HepG2 (cell line): ENCODE measurements at regions not wholly inside any gene's neighbourhood (a gene's known extent, or its start where the extent isn't known, plus 50 kb on each side); places are given as distances from the start of the nearest gene placed in this dataset.

Experiments
- ATAC-seq: fragments of 200-7000 bp; cut with Tn5 transposase; 3 replicates; pipeline ENCODE4 v1.9.1; 2020; ENCODE audit warnings: mild to moderate bottlenecking, moderate library complexity
- BruUV-seq: library from RNA; stranded (reverse); fragments of 400-500 nt; replicated peaks from 2 replicates; lab custom pipeline; 2021; lab: Mats Ljungman, UMichigan
- CTCF ChIA-PET: fragments of 300-600 bp; formaldehyde crosslinking; extraction: SDS; loops from one replicate; lab custom pipeline; 2021; ENCODE audit warnings: low total read pairs, inconsistent platforms, low intra/inter-chr PET ratio; lab: Yijun Ruan, JAX
- POLR2A ChIA-PET: fragments of 350-600 bp; sonication (Branson Sonifier 250); formaldehyde crosslinking; loops from one replicate; lab custom pipeline; 2020; ENCODE audit warnings: antibody characterized with exemption, inconsistent platforms; lab: Yijun Ruan, JAX
- DNase-seq: peaks from one replicate; pipeline ENCODE4 v3.0.0-alpha.2; 2015; ENCODE audit warnings: low spot score
- FAIRE-seq: peaks from 3 replicates; lab custom pipeline; 2011; peaks lifted over from hg19 to GRCh38; lab: Jason Lieb, UNC
- H2AFZ ChIP-seq: one replicate; pipeline ENCODE4 v1.6.1; 2011; ENCODE audit warnings: low read length, inconsistent platforms
- H3K27ac ChIP-seq: fragments of 300-600 bp; 3 replicates; pipeline ENCODE4 v1.8.0; 2011; ENCODE audit warnings: mixed run types, mild to moderate bottlenecking, mixed read lengths, low read length, inconsistent platforms; ENCODE audit not compliant: insufficient read depth; ENCODE audit errors: extremely low read length
- H3K27me3 ChIP-seq, 2 experiments: fragments of 200-600 bp in 1 of 2; 2 replicates in 1 of 2; 3 replicates in 1 of 2; pipeline versions ENCODE4 v1.6.0 to v1.8.0; 2011; ENCODE audit warnings: low read length in 2 of 2, mild to moderate bottlenecking in 2 of 2, moderate library complexity in 2 of 2, inconsistent platforms in 1 of 2; ENCODE audit not compliant: insufficient read depth in 2 of 2, control insufficient read depth in 1 of 2
- H3K36me3 ChIP-seq, 2 experiments: fragments of 200-600 bp in 1 of 2; replicated peaks in 1 of 2; 2 replicates in 1 of 2; 3 replicates in 1 of 2; pipeline versions ENCODE4 v1.5.1 to v1.8.0; 2011; ENCODE audit warnings: low read length in 2 of 2, inconsistent platforms in 1 of 2; ENCODE audit not compliant: insufficient read depth in 2 of 2, control insufficient read depth in 1 of 2
- H3K4me1 ChIP-seq: 2 replicates; pipeline ENCODE4 v1.5.1; 2012; ENCODE audit warnings: low read length, inconsistent platforms; ENCODE audit not compliant: insufficient read depth
- H3K4me2 ChIP-seq: 2 replicates; pipeline ENCODE4 v1.6.0; 2011; ENCODE audit warnings: low read depth, low read length, inconsistent platforms
- H3K4me3 ChIP-seq, 3 experiments: fragments of 200-600 bp in 1 of 3; sonication (generic), shearing (Covaris generic) in 1 of 3; replicated peaks in 1 of 3; 2 replicates each; pipeline ENCODE4 v1.5.1; 2011 to 2016; ENCODE audit warnings: low read length in 3 of 3, inconsistent platforms in 2 of 3, low read depth in 2 of 3, mild to moderate bottlenecking in 2 of 3, control low read depth in 1 of 3, mixed read lengths in 1 of 3; ENCODE audit not compliant: insufficient read depth in 1 of 3
- H3K79me2 ChIP-seq: one replicate; pipeline ENCODE4 v1.6.1; 2011; ENCODE audit warnings: low read length, inconsistent platforms; ENCODE audit not compliant: insufficient read depth
- H3K9ac ChIP-seq: 2 replicates; pipeline ENCODE4 v1.6.0; 2011; ENCODE audit warnings: mild to moderate bottlenecking, low read depth, low read length, inconsistent platforms; ENCODE audit not compliant: insufficient read depth
- H3K9me3 ChIP-seq: 2 replicates; pipeline ENCODE4 v1.5.1; 2012; ENCODE audit warnings: mild to moderate bottlenecking, low read length
- H4K20me1 ChIP-seq: 2 replicates; pipeline ENCODE4 v1.6.0; 2011; ENCODE audit warnings: inconsistent platforms, mild to moderate bottlenecking, low read length, moderate library complexity; ENCODE audit not compliant: insufficient read depth
- ARID2 ChIP-seq: sonication (generic); formaldehyde crosslinking; IDR thresholded peaks from 2 replicates; pipeline ENCODE4 v1.8.1; 2022; ENCODE audit warnings: mild to moderate bottlenecking, missing genetic modification reagents, borderline replicate concordance
- CREBL2 ChIP-seq: sonication (generic); formaldehyde crosslinking; IDR thresholded peaks from 2 replicates; pipeline ENCODE4 v1.8.1; 2023; ENCODE audit warnings: missing genetic modification reagents, mild to moderate bottlenecking, borderline replicate concordance
- FOXK2 ChIP-seq: fragments of 450-650 bp; IDR thresholded peaks from 2 replicates; pipeline ENCODE4 v1.6.1; 2016
- GPBP1L1 ChIP-seq: sonication (generic); formaldehyde crosslinking; IDR thresholded peaks from 2 replicates; pipeline ENCODE4 v1.5.0; 2020; ENCODE audit warnings: mild to moderate bottlenecking, missing genetic modification reagents
- MED1 ChIP-seq: sonication (generic); formaldehyde crosslinking; IDR thresholded peaks from 2 replicates; pipeline ENCODE4 v1.4.0; 2020; ENCODE audit warnings: missing genetic modification reagents
- POLR2A ChIP-seq, 2 experiments: IDR thresholded peaks; 2 replicates each; pipeline ENCODE4 v1.6.1; 2011; ENCODE audit warnings: low read depth in 2 of 2, low read length in 2 of 2, mild to moderate bottlenecking in 1 of 2, moderate library complexity in 1 of 2; ENCODE audit not compliant: insufficient read depth in 1 of 2
- RCOR2 ChIP-seq: IDR thresholded peaks from 2 replicates; pipeline ENCODE4 v1.6.1; 2016; ENCODE audit warnings: missing biosample characterization, missing genetic modification reagents
- RFX5 ChIP-seq: IDR thresholded peaks from 2 replicates; pipeline ENCODE4 v1.6.1; 2011; ENCODE audit warnings: low read depth, low read length, improper control_type of control experiment
- SMYD3 ChIP-seq: sonication (generic); formaldehyde crosslinking; IDR thresholded peaks from 2 replicates; pipeline ENCODE4 v1.8.1; 2023; ENCODE audit warnings: mild to moderate bottlenecking, missing genetic modification reagents
- SP140L ChIP-seq: sonication (generic); formaldehyde crosslinking; IDR thresholded peaks from 2 replicates; pipeline ENCODE4 v1.4.0; 2020; ENCODE audit warnings: missing genetic modification reagents, borderline replicate concordance
- TFE3 ChIP-seq: IDR thresholded peaks from 2 replicates; pipeline ENCODE4 v1.6.1; 2016
- THAP11 ChIP-seq: IDR thresholded peaks from 2 replicates; pipeline ENCODE4 v1.6.1; 2016; ENCODE audit warnings: missing biosample characterization, missing genetic modification reagents
- TIGD3 ChIP-seq: sonication (generic); formaldehyde crosslinking; IDR thresholded peaks from 2 replicates; pipeline ENCODE4 v1.5.1; 2020; ENCODE audit warnings: mild to moderate bottlenecking, missing genetic modification reagents, borderline replicate concordance
- TP53 ChIP-seq: sonication (generic); formaldehyde crosslinking; conservative IDR thresholded peaks from 2 replicates; pipeline ENCODE4 v1.4.0; 2020; ENCODE audit warnings: missing genetic modification reagents
- ZNF12 ChIP-seq: sonication (generic); formaldehyde crosslinking; IDR thresholded peaks from 2 replicates; pipeline ENCODE4 v1.5.0; 2020; ENCODE audit warnings: missing genetic modification reagents
- ZNF256 ChIP-seq: sonication (generic); formaldehyde crosslinking; conservative IDR thresholded peaks from 2 replicates; pipeline ENCODE4 v1.4.0; 2020; ENCODE audit warnings: missing genetic modification reagents
- ZNF281 ChIP-seq: sonication (generic); formaldehyde crosslinking; IDR thresholded peaks from 2 replicates; pipeline ENCODE4 v1.4.0; 2020; ENCODE audit warnings: missing genetic modification reagents, borderline replicate concordance
- ZSCAN30 ChIP-seq: sonication (generic); formaldehyde crosslinking; IDR thresholded peaks from 2 replicates; pipeline ENCODE4 v1.5.0; 2020; ENCODE audit warnings: mild to moderate bottlenecking, missing genetic modification reagents
- whole genome bisulfite sequencing: methylation state at CpG from one replicate; pipeline ENCODE4 v1.1.6; 2017; ENCODE audit warnings: low lambda C conversion rate; 5-methylcytosine and 5-hydroxymethylcytosine counted together
- in situ Hi-C: cut with HindIII; loops from 2 replicates; pipeline ENCODE4 v1.10.0; 2017; ENCODE audit warnings: low pct_unique_long_range_greater_than_20kb; ENCODE audit not compliant: extremely low pct_ligation_motif_present
- intact Hi-C: fragments of 100-400 bp; cut with micrococcal nuclease; formaldehyde crosslinking; loops from one replicate; pipeline ENCODE4 v1.10.0; 2022; ENCODE audit not compliant: unreplicated experiment

- ATAC-seq (no peak), FAIRE-seq (no peak), DNase-seq (no peak)
- no peak overlapping the region for H2AFZ ChIP-seq
- ChIA-PET CTCF (no interaction called here), POLR2A (no interaction called here)
- intact Hi-C loops = no loop called here
- peaks cover 14% of the 10 kb centered on the region for H3K9me3 ChIP-seq
- no peak overlapping the region for H3K9ac ChIP-seq
- in situ Hi-C loops = no loop called here
- peaks cover 0 to 12% of the 10 kb centered on the region in 2 experiments; a peak in 1 of 5 replicates for H3K27me3 ChIP-seq
- H3K79me2 ChIP-seq = no peaks in the 10 kb centered on the region
- TF ChIP-seq TP53 (CRISPR knock-in tag) (no peak), TIGD3 (CRISPR knock-in tag) (no peak), POLR2A (IDR thresholded peaks at IDR 0.05; ENCODE audit: insufficient read depth in 1 of 2, low read depth in 2 of 2, low read length in 2 of 2) (no peak), GPBP1L1 (no peak), ARID2 (no peak), TFE3 (CRISPR knock-in tag) (no peak), SMYD3 (CRISPR knock-in tag) (no peak), RFX5 (no peak), SP140L (no peak), CREBL2 (no peak), ZSCAN30 (CRISPR knock-in tag) (no peak), MED1 (CRISPR knock-in tag) (no peak), FOXK2 (no peak), ZNF281 (no peak), ZNF256 (CRISPR knock-in tag) (no peak), RCOR2 (CRISPR knock-in tag) (no peak), THAP11 (CRISPR knock-in tag) (no peak), ZNF12 (no peak)
- no peaks in the 10 kb centered on the region for H3K36me3 ChIP-seq
- H3K4me1 ChIP-seq = no peaks in the 10 kb centered on the region
- BruUV-seq = no TSS peak
- 12% methylated on average over 6 of the region's 7 CpGs for WGBS
- no peak overlapping the region for H3K27ac ChIP-seq
- no peak overlapping the region for H3K4me3 ChIP-seq
- no peak overlapping the region for H3K4me2 ChIP-seq
- no peaks in the 10 kb centered on the region for H4K20me1 ChIP-seq
Measured at GRCh38 chr5:2675548-2675947, 75.9 kb downstream of the IRX2 start.
